ENCODE measurements at regions not wholly inside any gene's neighbourhood (a gene's known extent, or its start where the extent isn't known, plus 50 kb on each side); places are given as distances from the start of the nearest gene placed in this dataset.

- Histone ChIP-seq H3K27me3 (ENCODE audit: insufficient read depth, low read depth, low read length) (no peaks in the 10 kb centered on the region), H3K4me2 (ENCODE audit: low read length) (no peak overlapping the region), H2AFZ (ENCODE audit: low read depth, low read length) (no peak overlapping the region), H4K20me1 (ENCODE audit: insufficient read depth) (no peaks in the 10 kb centered on the region), H3K27ac (ENCODE audit: low read length) (no peak overlapping the region), H3K9ac (ENCODE audit: low read length) (no peak overlapping the region), H3K79me2 (replicated peaks; ENCODE audit: insufficient read depth, low read length) (no peaks in the 10 kb centered on the region), H3K9me3 (ENCODE audit: low read length) (no peaks in the 10 kb centered on the region), H3K4me3 (ENCODE audit: low read length) (no peak overlapping the region), H3K36me3 (ENCODE audit: insufficient read depth, low read length) (no peaks in the 10 kb centered on the region), H3F3A (ENCODE audit: insufficient read depth, low read length, poor library complexity, severe bottlenecking) (no peaks in the 10 kb centered on the region), H3K9me2 (ENCODE audit: insufficient read depth, low read length) (no peaks in the 10 kb centered on the region)
- TF ChIP-seq POLR2AphosphoS5 (IDR thresholded peaks at IDR 0.05): no peak
- no peak for TF ChIP-seq EP300 (conservative IDR thresholded peaks at IDR 0.05; ENCODE audit: poor library complexity, severe bottlenecking)
- TF ChIP-seq TAF1 (IDR thresholded peaks at IDR 0.05; ENCODE audit: low read depth): no peak
- TF ChIP-seq SMC3 (conservative IDR thresholded peaks at IDR 0.05; ENCODE audit: poor library complexity): no peak
- no peak for TF ChIP-seq REST (IDR thresholded peaks at IDR 0.05; ENCODE audit: borderline replicate concordance)
Observed at GRCh38 chr1:143653429-143653802, 318.4 kb downstream of the FAM72C start.

DNA sequence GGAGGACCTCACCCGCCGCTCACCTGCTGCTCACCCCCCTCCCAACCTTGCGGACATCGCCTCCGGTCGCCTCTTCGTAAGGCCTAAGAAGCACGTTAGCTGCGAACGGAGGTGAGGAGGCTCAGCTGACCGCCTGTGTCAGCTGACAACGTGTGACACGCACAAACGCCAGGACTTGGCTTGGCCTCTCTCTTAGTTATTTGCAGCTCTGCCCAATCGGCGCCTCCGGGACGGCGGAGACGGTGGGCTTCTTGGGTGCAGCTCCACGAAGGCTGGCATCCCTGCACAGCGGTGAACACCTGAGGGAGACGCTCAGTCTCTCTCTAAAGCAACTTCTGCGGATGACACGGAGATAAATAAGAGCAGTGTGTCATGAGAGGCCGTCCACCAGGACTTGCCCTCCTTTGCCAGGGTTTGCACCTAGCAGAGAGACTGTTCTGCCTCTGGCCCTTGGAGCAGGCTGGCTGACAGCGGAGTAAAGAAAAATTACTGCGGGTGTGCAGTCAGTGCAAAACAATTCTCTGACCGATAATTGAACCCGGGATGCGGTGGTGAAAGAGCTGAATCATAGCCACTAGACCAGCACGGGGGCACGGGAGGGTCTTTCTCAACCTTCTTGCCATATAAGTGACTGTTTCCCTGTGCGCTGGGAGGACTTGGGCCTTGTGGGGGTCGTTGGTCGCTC, 318.9 kb downstream of the FAM72C start:
- H4K20me1 ChIP-seq (ENCODE audit: insufficient read depth): no peaks in the 10 kb centered on the region
- H3K36me3 ChIP-seq (ENCODE audit: insufficient read depth, low read length): no peaks in the 10 kb centered on the region
- H3K4me3 ChIP-seq (ENCODE audit: low read length): no peak overlapping the region
- H2AFZ ChIP-seq (ENCODE audit: low read depth, low read length): no peak overlapping the region
- H3F3A ChIP-seq (ENCODE audit: insufficient read depth, low read length, poor library complexity, severe bottlenecking): no peaks in the 10 kb centered on the region
- H3K4me2 ChIP-seq (ENCODE audit: low read length): no peak overlapping the region
- no peaks in the 10 kb centered on the region for H3K9me3 ChIP-seq (ENCODE audit: low read length)
- H3K9ac ChIP-seq (ENCODE audit: low read length): no peak overlapping the region
- no peaks in the 10 kb centered on the region for H3K27me3 ChIP-seq (ENCODE audit: insufficient read depth, low read depth, low read length)
- H3K27ac ChIP-seq (ENCODE audit: low read length): no peak overlapping the region
- TF ChIP-seq POLR2AphosphoS5 (IDR thresholded peaks at IDR 0.05): no peak
- no peaks in the 10 kb centered on the region for H3K79me2 ChIP-seq (replicated peaks; ENCODE audit: insufficient read depth, low read length)
- no peaks in the 10 kb centered on the region for H3K9me2 ChIP-seq (ENCODE audit: insufficient read depth, low read length)

- Histone ChIP-seq H3F3A (ENCODE audit: insufficient read depth, low read length, poor library complexity, severe bottlenecking) (no peaks in the 10 kb centered on the region), H3K9ac (ENCODE audit: low read length) (no peak overlapping the region), H3K9me2 (ENCODE audit: insufficient read depth, low read length) (no peaks in the 10 kb centered on the region), H3K27me3 (ENCODE audit: insufficient read depth, low read depth, low read length) (no peaks in the 10 kb centered on the region), H3K27ac (ENCODE audit: low read length) (no peak overlapping the region), H3K9me3 (ENCODE audit: low read length) (no peaks in the 10 kb centered on the region), H4K20me1 (ENCODE audit: insufficient read depth) (no peaks in the 10 kb centered on the region), H3K36me3 (ENCODE audit: insufficient read depth, low read length) (no peaks in the 10 kb centered on the region), H2AFZ (ENCODE audit: low read depth, low read length) (no peak overlapping the region), H3K79me2 (replicated peaks; ENCODE audit: insufficient read depth, low read length) (no peaks in the 10 kb centered on the region), H3K4me2 (ENCODE audit: low read length) (no peak overlapping the region), H3K4me3 (ENCODE audit: low read length) (no peak overlapping the region)
- no peak for TF ChIP-seq EZH2 (IDR thresholded peaks at IDR 0.05; ENCODE audit: borderline replicate concordance, insufficient read depth, low read length, poor library complexity, severe bottlenecking)
- TF ChIP-seq TAF1 (IDR thresholded peaks at IDR 0.05; ENCODE audit: low read depth): no peak
- TF ChIP-seq REST (IDR thresholded peaks at IDR 0.05; ENCODE audit: borderline replicate concordance): no peak
- no peak for TF ChIP-seq CTCF (IDR thresholded peaks at IDR 0.05; ENCODE audit: poor library complexity, severe bottlenecking)
- no peak for TF ChIP-seq MXI1 (conservative IDR thresholded peaks at IDR 0.05; ENCODE audit: poor library complexity, severe bottlenecking)
- no peak for TF ChIP-seq EP300 (conservative IDR thresholded peaks at IDR 0.05; ENCODE audit: poor library complexity, severe bottlenecking)
- TF ChIP-seq SMC3 (conservative IDR thresholded peaks at IDR 0.05; ENCODE audit: poor library complexity): no peak
- TF ChIP-seq POLR2AphosphoS5 (IDR thresholded peaks at IDR 0.05): no peak
- TF ChIP-seq RAD21 (conservative IDR thresholded peaks at IDR 0.05): no peak
Observed at GRCh38 chr1:143652187-143652586, 319.6 kb downstream of the FAM72C start.

All from neural cell (in vitro differentiated cells).